ENCODE measurements at regions not wholly inside any gene's neighbourhood (a gene's known extent, or its start where the extent isn't known, plus 50 kb on each side); places are given as distances from the start of the nearest gene placed in this dataset.

DNA sequence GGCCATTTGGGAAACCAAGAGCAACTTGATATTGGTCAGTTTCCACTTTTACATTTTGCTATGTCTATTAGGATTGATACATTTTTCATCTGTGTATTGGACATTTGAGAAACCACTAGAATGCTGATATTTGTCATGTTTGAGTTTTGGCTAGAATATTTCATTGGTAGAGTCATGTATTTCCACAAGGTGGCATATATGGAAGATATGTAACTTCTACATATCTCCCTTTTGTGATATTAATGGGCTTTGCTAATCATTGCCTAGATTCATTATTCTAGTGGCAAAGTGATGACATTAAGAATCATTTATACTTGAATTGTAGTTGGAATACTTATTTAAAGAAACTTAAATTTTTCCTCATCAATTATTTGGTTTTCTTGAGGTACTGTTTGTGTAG lies 692.9 kb upstream of the EDIL3 start:
- H3K9me1 ChIP-seq (ENCODE audit: control insufficient read depth, insufficient read depth, low read length): no peaks in the 10 kb centered on the region
- POLR2A ChIA-PET: no interaction called here
- no peaks in the 10 kb centered on the region for H4K20me1 ChIP-seq (replicated peaks; ENCODE audit: control insufficient read depth, insufficient read depth, low read length)
- in situ Hi-C loops (cut with MboI) (no loop called here), intact Hi-C loops (cut with micrococcal nuclease) (no loop called here)
- FAIRE-seq (no peak), DNase-seq (ENCODE audit: extremely low read depth in 1 of 4, low spot score in 3 of 4) (no peak), ATAC-seq (no peak)
- no TSS peak for BruUV-seq (replicated peaks)
- no peaks in the 10 kb centered on the region for H3K36me3 ChIP-seq (ENCODE audit: control insufficient read depth, insufficient read depth, low read length)
- H3K4me2 ChIP-seq (ENCODE audit: insufficient read depth, low read length): no peak overlapping the region
- no peak overlapping the region for H3K9ac ChIP-seq (ENCODE audit: insufficient read depth in 1 of 2, low read depth in 2 of 2, low read length in 2 of 2)
- no peak overlapping the region for H3K27ac ChIP-seq (ENCODE audit: extremely low read depth, low read depth, low read length)
- no peaks in the 10 kb centered on the region for H3K9me3 ChIP-seq (replicated peaks; ENCODE audit: control insufficient read depth, insufficient read depth, low read depth, low read length)
- no peaks in the 10 kb centered on the region for H3K79me2 ChIP-seq (ENCODE audit: control insufficient read depth, insufficient read depth, low read length)
- TF ChIP-seq DLX4 (CRISPR knock-in tag; IDR thresholded peaks at IDR 0.05) (no peak), ZNF76 (CRISPR knock-in tag; IDR thresholded peaks at IDR 0.05; ENCODE audit: borderline replicate concordance) (no peak), ZNF12 (CRISPR knock-in tag; IDR thresholded peaks at IDR 0.05) (no peak), ZNF217 (CRISPR knock-in tag; IDR thresholded peaks at IDR 0.05) (no peak), NFRKB (IDR thresholded peaks at IDR 0.05; ENCODE audit: low read depth) (no peak)
- H3K4me1 ChIP-seq (replicated peaks in 1 of 2; ENCODE audit: control insufficient read depth in 2 of 2, insufficient read depth in 2 of 2, low read length in 2 of 2): no peaks in the 10 kb centered on the region
- CTCF ChIA-PET (ENCODE audit: low intra/inter-chr PET ratio): no interaction called here
- H3K4me3 ChIP-seq: no peak overlapping the region
- no peak overlapping the region for H2AFZ ChIP-seq (ENCODE audit: low read depth, low read length)
- H3K27me3 ChIP-seq (ENCODE audit: control insufficient read depth in 2 of 2, insufficient read depth in 2 of 2, low read length in 2 of 2): no peaks in the 10 kb centered on the region

- no peak for FAIRE-seq
- in situ Hi-C loops (cut with MboI): no loop called here
- H3K9ac ChIP-seq (ENCODE audit: insufficient read depth in 1 of 2, low read depth in 2 of 2, low read length in 2 of 2): no peak overlapping the region
- ATAC-seq: no peak
- WGBS (ENCODE audit: insufficient coverage, low coverage, missing lambda C conversion rate): 0% methylated on average over 2 of the region's 2 CpGs
- H3K9me3 ChIP-seq (replicated peaks; ENCODE audit: control insufficient read depth, insufficient read depth, low read depth, low read length): no peaks in the 10 kb centered on the region; the same call in none of the 2 replicates
- ChIA-PET POLR2A (no interaction called here), CTCF (ENCODE audit: low intra/inter-chr PET ratio) (no interaction called here)
- DNase-seq (ENCODE audit: extremely low read depth in 1 of 4, low spot score in 3 of 4): no peak
- intact Hi-C loops (cut with micrococcal nuclease): no loop called here
- H3K9me1 ChIP-seq (ENCODE audit: control insufficient read depth, insufficient read depth, low read length): no peaks in the 10 kb centered on the region
- H3K27ac ChIP-seq (ENCODE audit: extremely low read depth, low read depth, low read length): no peak overlapping the region
- H2AFZ ChIP-seq (ENCODE audit: low read depth, low read length): no peak overlapping the region
- H3K4me3 ChIP-seq: no peak overlapping the region
- H3K4me1 ChIP-seq (replicated peaks in 1 of 2; ENCODE audit: control insufficient read depth in 2 of 2, insufficient read depth in 2 of 2, low read length in 2 of 2): no peaks in the 10 kb centered on the region
- BruUV-seq (replicated peaks): no TSS peak
- H4K20me1 ChIP-seq (replicated peaks; ENCODE audit: control insufficient read depth, insufficient read depth, low read length): no peaks in the 10 kb centered on the region
- H3K27me3 ChIP-seq (ENCODE audit: control insufficient read depth in 2 of 2, insufficient read depth in 2 of 2, low read length in 2 of 2): no peaks in the 10 kb centered on the region
- H3K36me3 ChIP-seq (ENCODE audit: control insufficient read depth, insufficient read depth, low read length): no peaks in the 10 kb centered on the region
- H3K4me2 ChIP-seq (ENCODE audit: insufficient read depth, low read length): no peak overlapping the region
- H3K79me2 ChIP-seq (ENCODE audit: control insufficient read depth, insufficient read depth, low read length): no peaks in the 10 kb centered on the region
- TF ChIP-seq PHF21A (IDR thresholded peaks at IDR 0.05; ENCODE audit: borderline replicate concordance, low read depth) (no peak), FIP1L1 (IDR thresholded peaks at IDR 0.05; ENCODE audit: low read depth, low read length, poor library complexity, severe bottlenecking) (no peak), SETDB1 (IDR thresholded peaks at IDR 0.05; ENCODE audit: low read length) (no peak), ZNF174 (CRISPR knock-in tag; IDR thresholded peaks at IDR 0.05) (no peak), KDM1A (IDR thresholded peaks at IDR 0.05) (no peak), HLTF (IDR thresholded peaks at IDR 0.05) (no peak), FOXA3 (CRISPR knock-in tag; conservative IDR thresholded peaks at IDR 0.05 in 1 of 2, IDR thresholded peaks at IDR 0.05 in 1 of 2) (no peak), NFYB (IDR thresholded peaks at IDR 0.05; ENCODE audit: extremely low read depth, insufficient read length) (no peak), RBBP5 (IDR thresholded peaks at IDR 0.05; ENCODE audit: borderline replicate concordance, insufficient read depth, low read length, poor library complexity, severe bottlenecking) (no peak), KAT2B (IDR thresholded peaks at IDR 0.05; ENCODE audit: low read depth, low read length) (no peak), FOXA1 (IDR thresholded peaks at IDR 0.05; ENCODE audit: borderline replicate concordance) (no peak)
- TF ChIP-seq, protein P1, sequence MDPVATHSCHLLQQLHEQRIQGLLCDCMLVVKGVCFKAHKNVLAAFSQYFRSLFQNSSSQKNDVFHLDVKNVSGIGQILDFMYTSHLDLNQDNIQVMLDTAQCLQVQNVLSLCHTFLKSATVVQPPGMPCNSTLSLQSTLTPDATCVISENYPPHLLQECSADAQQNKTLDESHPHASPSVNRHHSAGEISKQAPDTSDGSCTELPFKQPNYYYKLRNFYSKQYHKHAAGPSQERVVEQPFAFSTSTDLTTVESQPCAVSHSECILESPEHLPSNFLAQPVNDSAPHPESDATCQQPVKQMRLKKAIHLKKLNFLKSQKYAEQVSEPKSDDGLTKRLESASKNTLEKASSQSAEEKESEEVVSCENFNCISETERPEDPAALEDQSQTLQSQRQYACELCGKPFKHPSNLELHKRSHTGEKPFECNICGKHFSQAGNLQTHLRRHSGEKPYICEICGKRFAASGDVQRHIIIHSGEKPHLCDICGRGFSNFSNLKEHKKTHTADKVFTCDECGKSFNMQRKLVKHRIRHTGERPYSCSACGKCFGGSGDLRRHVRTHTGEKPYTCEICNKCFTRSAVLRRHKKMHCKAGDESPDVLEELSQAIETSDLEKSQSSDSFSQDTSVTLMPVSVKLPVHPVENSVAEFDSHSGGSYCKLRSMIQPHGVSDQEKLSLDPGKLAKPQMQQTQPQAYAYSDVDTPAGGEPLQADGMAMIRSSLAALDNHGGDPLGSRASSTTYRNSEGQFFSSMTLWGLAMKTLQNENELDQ (CRISPR knock-in tag; IDR thresholded peaks at IDR 0.05; ENCODE audit: borderline replicate concordance): no peak
Measured at GRCh38 chr5:85096421-85096820, 711.7 kb upstream of the EDIL3 start.
